ENCODE measurements at regions not wholly inside any gene's neighbourhood (a gene's known extent, or its start where the extent isn't known, plus 50 kb on each side); places are given as distances from the start of the nearest gene placed in this dataset.

DNA sequence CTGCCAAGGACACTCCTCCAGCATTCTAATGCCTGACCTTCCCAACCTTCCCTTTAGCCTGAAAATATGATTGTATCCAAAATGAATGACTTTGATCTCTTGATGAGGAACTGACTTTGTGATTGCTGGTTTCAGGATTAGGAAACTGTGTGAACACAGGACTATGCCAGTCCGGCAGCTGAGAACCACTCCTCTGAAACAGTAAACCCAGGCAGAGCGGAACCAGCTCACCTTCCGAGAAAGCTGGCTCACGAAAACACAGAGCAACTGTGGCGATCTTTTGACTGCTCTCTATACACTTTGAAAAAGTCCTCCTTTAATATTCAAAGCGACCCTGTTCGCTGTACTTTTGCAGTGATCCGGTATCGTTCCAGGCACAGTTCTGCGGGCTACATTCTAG lies 258.8 kb upstream of the IRS2 start:
- Mint-ChIP-seq H3K9me3 (peaks cover 0 to 2% of the 10 kb centered on the region in 2 experiments; a peak in 1 of 5 replicates), H3K4me1 (peaks cover 21 to 25% of the 10 kb centered on the region in 2 experiments), H3K27me3 (ENCODE audit: low read depth) (peaks cover 25% of the 10 kb centered on the region), H3K36me3 (ENCODE audit: insufficient read depth in 1 of 3, low read depth in 3 of 3) (0 out of 7 replicates have a peak, but pooled peaks cover 0 to 1% (median 0%) of the 10 kb centered on the region in 3 experiments), H3K27ac (no peak overlapping the region; a peak in 1 of 7 replicates), H3K4me3 (peak overlapping the region in 1 of 2 experiments; percentile 10; a peak in 1 of 5 replicates)
- Histone ChIP-seq H2BK120ac (ENCODE audit: low read depth, low read length, poor library complexity, severe bottlenecking) (no peak overlapping the region), H3K23me2 (ENCODE audit: insufficient read length, low read depth, low read length, poor library complexity, severe bottlenecking) (no peaks in the 10 kb centered on the region), H4K20me1 (ENCODE audit: control insufficient read depth, insufficient read depth, insufficient read length) (no peaks in the 10 kb centered on the region), H3K27me3 (ENCODE audit: insufficient read depth, low read length) (no peaks in the 10 kb centered on the region), H3K14ac (ENCODE audit: insufficient read depth, low read length) (no peak overlapping the region), H3K9me3 (ENCODE audit: control insufficient read depth, low read depth, low read length) (no peaks in the 10 kb centered on the region), H3K4ac (ENCODE audit: low read depth, low read length) (no peak overlapping the region), H2BK15ac (ENCODE audit: low read depth, low read length) (no peak overlapping the region), H3K4me2 (ENCODE audit: insufficient read depth, insufficient read length, low read length) (no peak overlapping the region), H2AK5ac (ENCODE audit: insufficient read length, low read length) (no peak overlapping the region), H4K8ac (replicated peaks; ENCODE audit: insufficient read length, low read depth, low read length) (no peak overlapping the region), H2BK12ac (ENCODE audit: insufficient read length, low read depth, low read length) (no peak overlapping the region), H3K4me1 (ENCODE audit: insufficient read depth, low read length) (peaks cover 3% of the 10 kb centered on the region; the same call in 1 of the 2 replicates), H2AFZ (ENCODE audit: low read length) (no peak overlapping the region), H3T11ph (ENCODE audit: low read length) (no peak overlapping the region), H3K79me1 (ENCODE audit: insufficient read depth, low read depth, low read length, poor library complexity, severe bottlenecking) (no peaks in the 10 kb centered on the region), H3K79me2 (ENCODE audit: insufficient read depth, low read length) (no peaks in the 10 kb centered on the region), H3K18ac (ENCODE audit: insufficient read length, low read depth, low read length) (no peak overlapping the region), H3K9ac (ENCODE audit: extremely low read depth, insufficient read length, low read length) (no peak overlapping the region), H3K23ac (ENCODE audit: insufficient read length, low read depth, low read length) (no peak overlapping the region), H4K91ac (ENCODE audit: insufficient read length, low read depth, low read length) (no peak overlapping the region), H3K56ac (ENCODE audit: insufficient read length, low read depth, low read length) (no peak overlapping the region), H3K27ac (ENCODE audit: insufficient read length, low read depth, low read length) (no peak overlapping the region), H2BK5ac (ENCODE audit: insufficient read length, low read length) (no peak overlapping the region), H4K5ac (ENCODE audit: insufficient read length, low read depth, low read length) (no peak overlapping the region), H2BK20ac (ENCODE audit: low read depth, low read length, poor library complexity, severe bottlenecking) (no peak overlapping the region)
- TF ChIP-seq, protein P1, sequence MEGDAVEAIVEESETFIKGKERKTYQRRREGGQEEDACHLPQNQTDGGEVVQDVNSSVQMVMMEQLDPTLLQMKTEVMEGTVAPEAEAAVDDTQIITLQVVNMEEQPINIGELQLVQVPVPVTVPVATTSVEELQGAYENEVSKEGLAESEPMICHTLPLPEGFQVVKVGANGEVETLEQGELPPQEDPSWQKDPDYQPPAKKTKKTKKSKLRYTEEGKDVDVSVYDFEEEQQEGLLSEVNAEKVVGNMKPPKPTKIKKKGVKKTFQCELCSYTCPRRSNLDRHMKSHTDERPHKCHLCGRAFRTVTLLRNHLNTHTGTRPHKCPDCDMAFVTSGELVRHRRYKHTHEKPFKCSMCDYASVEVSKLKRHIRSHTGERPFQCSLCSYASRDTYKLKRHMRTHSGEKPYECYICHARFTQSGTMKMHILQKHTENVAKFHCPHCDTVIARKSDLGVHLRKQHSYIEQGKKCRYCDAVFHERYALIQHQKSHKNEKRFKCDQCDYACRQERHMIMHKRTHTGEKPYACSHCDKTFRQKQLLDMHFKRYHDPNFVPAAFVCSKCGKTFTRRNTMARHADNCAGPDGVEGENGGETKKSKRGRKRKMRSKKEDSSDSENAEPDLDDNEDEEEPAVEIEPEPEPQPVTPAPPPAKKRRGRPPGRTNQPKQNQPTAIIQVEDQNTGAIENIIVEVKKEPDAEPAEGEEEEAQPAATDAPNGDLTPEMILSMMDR (conservative IDR thresholded peaks at IDR 0.05) = no peak
- no CpG with 5 or more reads among the region's 10 CpGs for WGBS (ENCODE audit: extremely low coverage, insufficient read length, low lambda C conversion rate)
- DNase-seq = no peak
